Large intestine (tissue), 3 donors: ENCODE measurements at regions not wholly inside any gene's neighbourhood (a gene's known extent, or its start where the extent isn't known, plus 50 kb on each side); places are given as distances from the start of the nearest gene placed in this dataset.
A peak's percentile ranks its signal among the peaks of the same experiment; 100 is the strongest.
"Not testable (repeated sequence)": the region's sequence is repeated elsewhere in the genome, so short reads cannot be mapped to it uniquely, and the experiment has no call there.

Source experiments
- DNase-seq, 2 donors: peaks; one replicate each; pipeline versions ENCODE4 v3.0.0 to v3.0.0-alpha.2; 2013
- H3K27ac ChIP-seq: one replicate; pipeline ENCODE4 v1.5.1; 2013; ENCODE audit warnings: low read length
- H3K27me3 ChIP-seq: 2 replicates; pipeline ENCODE4 v1.6.1; 2013; ENCODE audit warnings: low read length; ENCODE audit not compliant: control insufficient read depth, insufficient read depth
- H3K36me3 ChIP-seq: 2 replicates; pipeline ENCODE4 v1.6.1; 2013; ENCODE audit warnings: low read length; ENCODE audit not compliant: control insufficient read depth, insufficient read depth
- H3K4me1 ChIP-seq: one replicate; pipeline ENCODE4 v1.6.1; 2013; ENCODE audit warnings: low read length; ENCODE audit not compliant: control insufficient read depth, insufficient read depth
- H3K4me3 ChIP-seq: one replicate; pipeline ENCODE4 v1.5.1; 2013; ENCODE audit warnings: low read length
- H3K9me3 ChIP-seq: one replicate; pipeline ENCODE4 v1.6.1; 2013; ENCODE audit warnings: mild to moderate bottlenecking, low read depth, low read length, moderate library complexity; ENCODE audit not compliant: control insufficient read depth
- whole genome bisulfite sequencing: methylation state at CpG from one replicate; pipeline ENCODE4 v1.1.5; 2013; ENCODE audit warnings: low lambda C conversion rate; ENCODE audit not compliant: insufficient coverage; 5-methylcytosine and 5-hydroxymethylcytosine counted together

- Histone ChIP-seq H3K36me3 (no peaks in the 10 kb centered on the region), H3K27ac (no peak overlapping the region), H3K27me3 (no peaks in the 10 kb centered on the region), H3K9me3 (no peaks in the 10 kb centered on the region), H3K4me1 (no peaks in the 10 kb centered on the region), H3K4me3 (no peak overlapping the region)
- 90% methylated on average over 1 of the region's 1 CpG for WGBS
- no peak for DNase-seq
Observed at GRCh38 chr3:61378311-61378710, 127.1 kb upstream of the FHIT start.

GRCh38 chr3:61381745-61382392, 130.6 kb upstream of the FHIT start:
- H3K27ac ChIP-seq = no peak overlapping the region
- no peaks in the 10 kb centered on the region for H3K27me3 ChIP-seq
- no peaks in the 10 kb centered on the region for H3K9me3 ChIP-seq
- peak; percentile 22 to 27 for DNase-seq
- no peaks in the 10 kb centered on the region for H3K36me3 ChIP-seq
- WGBS = 87% methylated on average over 3 of the region's 7 CpGs
- no peaks in the 10 kb centered on the region for H3K4me1 ChIP-seq
- no peak overlapping the region for H3K4me3 ChIP-seq

GRCh38 chr3:61387817-61388216, 136.6 kb upstream of the FHIT start:
- no CpG with 5 or more reads among the region's 3 CpGs for WGBS
- H3K4me1 ChIP-seq = no peaks in the 10 kb centered on the region
- H3K9me3 ChIP-seq = no peaks in the 10 kb centered on the region
- DNase-seq = no peak
- no peaks in the 10 kb centered on the region for H3K36me3 ChIP-seq
- H3K27ac ChIP-seq = no peak overlapping the region
- H3K4me3 ChIP-seq = no peak overlapping the region
- H3K27me3 ChIP-seq = no peaks in the 10 kb centered on the region

- H3K27ac ChIP-seq, H3K36me3 ChIP-seq, H3K4me1 ChIP-seq, DNase-seq, H3K27me3 ChIP-seq, H3K4me3 ChIP-seq: not testable (repeated sequence)
- peaks cover 16% of the 10 kb centered on the region for H3K9me3 ChIP-seq
- WGBS = no CpG with 5 or more reads among the region's 23 CpGs
Observed at GRCh38 chr3:61393480-61393947, 142.3 kb upstream of the FHIT start.

- DNase-seq = no peak
- Histone ChIP-seq H3K36me3 (no peaks in the 10 kb centered on the region), H3K4me1 (no peaks in the 10 kb centered on the region), H3K27me3 (no peaks in the 10 kb centered on the region), H3K4me3 (no peak overlapping the region), H3K27ac (no peak overlapping the region), H3K9me3 (no peaks in the 10 kb centered on the region)
- WGBS = no CpG with 5 or more reads among the region's 3 CpGs
Observed at GRCh38 chr3:61401359-61401758, 150.1 kb upstream of the FHIT start.

GRCh38 chr3:61407397-61407796, 154.0 kb upstream of the PTPRG start:
- DNase-seq = no peak
- H3K27ac ChIP-seq = no peak overlapping the region
- no peaks in the 10 kb centered on the region for H3K9me3 ChIP-seq
- no peaks in the 10 kb centered on the region for H3K4me1 ChIP-seq
- no peak overlapping the region for H3K4me3 ChIP-seq
- H3K36me3 ChIP-seq = no peaks in the 10 kb centered on the region
- no CpG with 5 or more reads among the region's 1 CpG for WGBS
- H3K27me3 ChIP-seq = no peaks in the 10 kb centered on the region

GRCh38 chr3:61409638-61410037, 151.7 kb upstream of the PTPRG start:
- no peak for DNase-seq
- Histone ChIP-seq H3K27me3 (no peaks in the 10 kb centered on the region), H3K9me3 (no peaks in the 10 kb centered on the region), H3K36me3 (no peaks in the 10 kb centered on the region), H3K27ac (no peak overlapping the region), H3K4me1 (no peaks in the 10 kb centered on the region), H3K4me3 (no peak overlapping the region)
- WGBS = no CpG with 5 or more reads among the region's 3 CpGs

- not testable (repeated sequence) for H3K9me3 ChIP-seq, H3K27me3 ChIP-seq, H3K27ac ChIP-seq, DNase-seq, H3K4me3 ChIP-seq, H3K4me1 ChIP-seq, H3K36me3 ChIP-seq
- WGBS = no CpG with 5 or more reads among the region's 4 CpGs
Observed at GRCh38 chr3:61410358-61410757, 151.0 kb upstream of the PTPRG start.

GRCh38 chr3:61411009-61411662, 150.2 kb upstream of the PTPRG start:
- WGBS = 100% methylated on average over 1 of the region's 3 CpGs
- no peak for DNase-seq
- no peaks in the 10 kb centered on the region for H3K9me3 ChIP-seq
- no peak overlapping the region for H3K4me3 ChIP-seq
- H3K27me3 ChIP-seq = no peaks in the 10 kb centered on the region
- no peak overlapping the region for H3K27ac ChIP-seq
- H3K4me1 ChIP-seq = no peaks in the 10 kb centered on the region
- H3K36me3 ChIP-seq = no peaks in the 10 kb centered on the region

- Histone ChIP-seq H3K36me3 (no peaks in the 10 kb centered on the region), H3K4me1 (no peaks in the 10 kb centered on the region), H3K4me3 (no peak overlapping the region), H3K9me3 (no peaks in the 10 kb centered on the region), H3K27me3 (no peaks in the 10 kb centered on the region), H3K27ac (no peak overlapping the region)
- no peak for DNase-seq
- no CpG with 5 or more reads among the region's 4 CpGs for WGBS
Observed at GRCh38 chr3:61414456-61414855, 146.9 kb upstream of the PTPRG start.

- no peaks in the 10 kb centered on the region for H3K27me3 ChIP-seq
- no peaks in the 10 kb centered on the region for H3K36me3 ChIP-seq
- no peak overlapping the region for H3K4me3 ChIP-seq
- no peaks in the 10 kb centered on the region for H3K4me1 ChIP-seq
- no peaks in the 10 kb centered on the region for H3K9me3 ChIP-seq
- no peak overlapping the region for H3K27ac ChIP-seq
- no peak for DNase-seq
- WGBS = no CpG with 5 or more reads among the region's 2 CpGs
Observed at GRCh38 chr3:61415201-61415600, 146.2 kb upstream of the PTPRG start.
